Mammary epithelial cell (primary cell): ENCODE measurements at regions not wholly inside any gene's neighbourhood (a gene's known extent, or its start where the extent isn't known, plus 50 kb on each side); places are given as distances from the start of the nearest gene placed in this dataset.
"Not testable (repeated sequence)": the region's sequence is repeated elsewhere in the genome, so short reads cannot be mapped to it uniquely, and the experiment has no call there.

Experiments
- EZH2 ChIP-seq: IDR thresholded peaks from 2 replicates; pipeline ENCODE4 v1.6.1; 2012; ENCODE audit warnings: low read length, inconsistent platforms, borderline replicate concordance
- TF ChIP-seq, protein P1 (sequence below), 2 donors: IDR thresholded peaks in 1 of 2; conservative IDR thresholded peaks in 1 of 2; 2 replicates each; pipeline ENCODE4 v1.5.1; 2011 to 2012; ENCODE audit warnings: inconsistent platforms in 2 of 2, low read length in 2 of 2, mild to moderate bottlenecking in 2 of 2, control low read depth in 1 of 2, low read depth in 1 of 2; ENCODE audit not compliant: insufficient read depth in 1 of 2; ENCODE audit errors: extremely low read depth in 1 of 2

DNA sequence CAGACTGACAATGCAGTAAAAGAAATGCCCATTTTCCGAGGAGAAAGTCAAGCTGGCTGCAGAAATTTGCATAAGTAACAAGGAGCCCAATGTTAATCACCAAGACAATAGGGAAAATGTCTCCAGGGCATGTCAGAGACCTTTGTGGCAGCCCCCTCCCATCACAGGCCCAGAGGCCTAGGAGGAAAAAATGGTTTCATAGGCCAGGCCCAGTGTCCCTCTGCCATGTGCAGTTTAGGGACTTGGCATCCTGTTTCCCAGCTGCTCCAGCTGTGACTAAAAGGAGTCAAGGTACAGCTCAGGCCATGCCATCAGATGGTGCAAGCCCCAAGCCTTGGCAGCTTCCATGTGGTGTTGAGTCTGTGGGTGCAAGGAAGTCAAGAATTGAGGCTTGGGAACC, 68.6 kb upstream of the F9 start:
- TF ChIP-seq, protein P1, sequence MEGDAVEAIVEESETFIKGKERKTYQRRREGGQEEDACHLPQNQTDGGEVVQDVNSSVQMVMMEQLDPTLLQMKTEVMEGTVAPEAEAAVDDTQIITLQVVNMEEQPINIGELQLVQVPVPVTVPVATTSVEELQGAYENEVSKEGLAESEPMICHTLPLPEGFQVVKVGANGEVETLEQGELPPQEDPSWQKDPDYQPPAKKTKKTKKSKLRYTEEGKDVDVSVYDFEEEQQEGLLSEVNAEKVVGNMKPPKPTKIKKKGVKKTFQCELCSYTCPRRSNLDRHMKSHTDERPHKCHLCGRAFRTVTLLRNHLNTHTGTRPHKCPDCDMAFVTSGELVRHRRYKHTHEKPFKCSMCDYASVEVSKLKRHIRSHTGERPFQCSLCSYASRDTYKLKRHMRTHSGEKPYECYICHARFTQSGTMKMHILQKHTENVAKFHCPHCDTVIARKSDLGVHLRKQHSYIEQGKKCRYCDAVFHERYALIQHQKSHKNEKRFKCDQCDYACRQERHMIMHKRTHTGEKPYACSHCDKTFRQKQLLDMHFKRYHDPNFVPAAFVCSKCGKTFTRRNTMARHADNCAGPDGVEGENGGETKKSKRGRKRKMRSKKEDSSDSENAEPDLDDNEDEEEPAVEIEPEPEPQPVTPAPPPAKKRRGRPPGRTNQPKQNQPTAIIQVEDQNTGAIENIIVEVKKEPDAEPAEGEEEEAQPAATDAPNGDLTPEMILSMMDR (conservative IDR thresholded peaks at IDR 0.05 in 1 of 2, IDR thresholded peaks at IDR 0.05 in 1 of 2; ENCODE audit: extremely low read depth in 1 of 2, insufficient read depth in 1 of 2, low read depth in 1 of 2, low read length in 2 of 2) = not testable (repeated sequence)
- not testable (repeated sequence) for TF ChIP-seq EZH2
